ENCODE measurements at regions not wholly inside any gene's neighbourhood (a gene's known extent, or its start where the extent isn't known, plus 50 kb on each side); places are given as distances from the start of the nearest gene placed in this dataset.

DNA sequence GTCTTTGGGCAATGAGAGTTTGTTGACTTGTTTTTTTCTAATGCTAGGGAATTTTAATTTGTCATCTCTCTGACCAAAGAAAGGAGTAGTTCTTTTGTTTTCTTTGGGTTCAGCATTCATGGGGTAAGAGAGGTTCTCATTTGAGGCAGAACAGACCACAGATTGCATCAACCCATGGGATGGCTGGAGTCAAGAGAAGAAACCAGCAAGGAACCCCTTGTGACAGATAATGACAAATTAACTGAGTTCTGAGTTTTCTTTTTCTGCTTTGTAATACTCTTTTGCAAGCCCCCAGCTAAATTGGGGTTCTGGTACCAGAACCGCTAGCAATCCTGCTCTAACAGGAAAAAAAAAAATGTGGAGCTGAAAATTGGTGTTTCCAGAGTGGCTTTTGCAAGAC is 864.1 kb downstream of the DIAPH3 start:
- Histone ChIP-seq H3K27me3 (no peaks in the 10 kb centered on the region), H3K36me3 (no peaks in the 10 kb centered on the region), H3K9me3 (no peaks in the 10 kb centered on the region; the same call in 1 of the 2 replicates), H3K4me1 (peaks cover 3% of the 10 kb centered on the region; the same call in 1 of the 2 replicates), H3K4me3 (ENCODE audit: low read depth, low read length) (no peak overlapping the region)
- DNase-seq = no peak
- TF ChIP-seq, protein P1, sequence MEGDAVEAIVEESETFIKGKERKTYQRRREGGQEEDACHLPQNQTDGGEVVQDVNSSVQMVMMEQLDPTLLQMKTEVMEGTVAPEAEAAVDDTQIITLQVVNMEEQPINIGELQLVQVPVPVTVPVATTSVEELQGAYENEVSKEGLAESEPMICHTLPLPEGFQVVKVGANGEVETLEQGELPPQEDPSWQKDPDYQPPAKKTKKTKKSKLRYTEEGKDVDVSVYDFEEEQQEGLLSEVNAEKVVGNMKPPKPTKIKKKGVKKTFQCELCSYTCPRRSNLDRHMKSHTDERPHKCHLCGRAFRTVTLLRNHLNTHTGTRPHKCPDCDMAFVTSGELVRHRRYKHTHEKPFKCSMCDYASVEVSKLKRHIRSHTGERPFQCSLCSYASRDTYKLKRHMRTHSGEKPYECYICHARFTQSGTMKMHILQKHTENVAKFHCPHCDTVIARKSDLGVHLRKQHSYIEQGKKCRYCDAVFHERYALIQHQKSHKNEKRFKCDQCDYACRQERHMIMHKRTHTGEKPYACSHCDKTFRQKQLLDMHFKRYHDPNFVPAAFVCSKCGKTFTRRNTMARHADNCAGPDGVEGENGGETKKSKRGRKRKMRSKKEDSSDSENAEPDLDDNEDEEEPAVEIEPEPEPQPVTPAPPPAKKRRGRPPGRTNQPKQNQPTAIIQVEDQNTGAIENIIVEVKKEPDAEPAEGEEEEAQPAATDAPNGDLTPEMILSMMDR (IDR thresholded peaks at IDR 0.05; ENCODE audit: low read depth, low read length) = no peak

- Histone ChIP-seq H3K4me1 (peaks cover 3% of the 10 kb centered on the region; the same call in 1 of the 2 replicates), H3K4me3 (ENCODE audit: low read depth, low read length) (no peak overlapping the region), H3K27me3 (no peaks in the 10 kb centered on the region), H3K9me3 (no peaks in the 10 kb centered on the region; the same call in 1 of the 2 replicates), H3K36me3 (no peaks in the 10 kb centered on the region)
- TF ChIP-seq, protein P1 (IDR thresholded peaks at IDR 0.05; ENCODE audit: low read depth, low read length) = no peak
- DNase-seq = no peak
Measured at GRCh38 chr13:59300355-59301173, 863.2 kb downstream of the DIAPH3 start.

GRCh38 chr13:59301174-59301567 is 862.6 kb downstream of the DIAPH3 start:
- H3K4me3 ChIP-seq (ENCODE audit: low read depth, low read length) = no peak overlapping the region
- no peaks in the 10 kb centered on the region; the same call in 1 of the 2 replicates for H3K9me3 ChIP-seq
- DNase-seq = no peak
- TF ChIP-seq, protein P1 (IDR thresholded peaks at IDR 0.05; ENCODE audit: low read depth, low read length) = no peak
- no peaks in the 10 kb centered on the region for H3K36me3 ChIP-seq
- peaks cover 3% of the 10 kb centered on the region; the same call in 1 of the 2 replicates for H3K4me1 ChIP-seq
- no peaks in the 10 kb centered on the region for H3K27me3 ChIP-seq

DNA sequence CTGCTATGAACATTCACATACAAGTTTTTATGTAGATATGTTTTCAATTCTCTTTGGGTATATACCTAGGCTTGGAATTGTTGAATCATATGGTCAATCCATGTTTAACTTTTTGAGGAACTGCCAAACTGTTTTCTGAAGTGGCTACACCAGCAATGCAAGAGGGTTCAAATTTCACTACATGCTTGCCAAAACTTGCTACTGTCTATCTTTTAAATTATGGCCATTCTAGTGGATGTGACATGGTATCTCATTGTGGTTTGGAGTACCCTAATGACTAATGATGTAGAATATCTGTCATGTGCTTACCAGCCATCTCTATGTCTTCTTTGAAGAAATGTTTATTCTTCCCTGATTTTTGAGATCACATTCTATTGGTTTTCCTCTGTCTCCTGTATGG is 860.3 kb downstream of the DIAPH3 start:
- H3K9me3 ChIP-seq = no peaks in the 10 kb centered on the region; the same call in 1 of the 2 replicates
- no peak overlapping the region for H3K4me3 ChIP-seq (ENCODE audit: low read depth, low read length)
- peaks cover 3% of the 10 kb centered on the region; the same call in 1 of the 2 replicates for H3K4me1 ChIP-seq
- no peaks in the 10 kb centered on the region for H3K36me3 ChIP-seq
- DNase-seq = no peak
- H3K27me3 ChIP-seq = no peaks in the 10 kb centered on the region
- TF ChIP-seq, protein P1 (IDR thresholded peaks at IDR 0.05; ENCODE audit: low read depth, low read length) = no peak

- Histone ChIP-seq H3K4me3 (ENCODE audit: low read depth, low read length) (no peak overlapping the region), H3K27me3 (no peaks in the 10 kb centered on the region), H3K4me1 (peaks cover 3% of the 10 kb centered on the region; the same call in 1 of the 2 replicates), H3K36me3 (no peaks in the 10 kb centered on the region), H3K9me3 (no peaks in the 10 kb centered on the region; the same call in 1 of the 2 replicates)
- TF ChIP-seq, protein P1 (IDR thresholded peaks at IDR 0.05; ENCODE audit: low read depth, low read length) = no peak
- no peak for DNase-seq
Measured at GRCh38 chr13:59304596-59304995, 859.1 kb downstream of the DIAPH3 start.

DNA sequence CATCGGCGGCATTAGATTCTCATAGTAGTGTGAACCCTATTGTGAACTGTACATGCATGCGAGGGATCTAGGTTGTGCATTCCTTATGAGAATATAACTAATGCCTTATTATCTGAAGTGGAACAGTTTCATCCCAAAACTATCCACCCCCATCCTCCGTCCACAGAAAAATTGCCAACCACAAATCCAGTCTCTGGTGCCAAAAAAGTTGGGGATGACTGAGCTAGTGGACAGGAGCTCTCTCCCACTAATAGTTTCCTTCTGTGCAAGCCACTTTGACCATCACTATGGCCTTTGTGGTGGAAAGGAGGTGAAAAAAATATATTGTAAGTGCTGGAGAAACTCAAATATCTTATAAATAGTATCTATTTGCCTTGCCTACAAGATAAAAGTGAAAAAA is 857.8 kb downstream of the DIAPH3 start:
- Histone ChIP-seq H3K9me3 (no peaks in the 10 kb centered on the region; the same call in 1 of the 2 replicates), H3K4me3 (ENCODE audit: low read depth, low read length) (no peak overlapping the region)
- TF ChIP-seq, protein P1 (IDR thresholded peaks at IDR 0.05; ENCODE audit: low read depth, low read length) = no peak

More for the DNA sequence above, 857.8 kb downstream of the DIAPH3 start:
- H3K4me1 ChIP-seq = peaks cover 3% of the 10 kb centered on the region; the same call in 1 of the 2 replicates
- no peaks in the 10 kb centered on the region for H3K36me3 ChIP-seq
- no peaks in the 10 kb centered on the region for H3K27me3 ChIP-seq
- no peak for DNase-seq

Measured in BE2C (cell line).